Mesothelial cell of epicardium (in vitro differentiated cells): ENCODE measurements at regions not wholly inside any gene's neighbourhood (a gene's known extent, or its start where the extent isn't known, plus 50 kb on each side); places are given as distances from the start of the nearest gene placed in this dataset.

Source experiments
- DNase-seq, 2 experiments: peaks; one replicate each; pipeline ENCODE4 v3.0.0; 2021; ENCODE audit warnings: low spot score in 2 of 2; ENCODE audit not compliant: unreplicated experiment in 2 of 2
- H3K27ac Mint-ChIP-seq: 2 replicates; pipeline ENCODE4 v1.8.0; 2021; ENCODE audit warnings: mixed read lengths
- H3K27me3 Mint-ChIP-seq: 2 replicates; pipeline ENCODE4 v1.8.0; 2021; ENCODE audit warnings: low read depth, mixed read lengths
- H3K36me3 Mint-ChIP-seq: 2 replicates; pipeline ENCODE4 v1.8.0; 2021; ENCODE audit warnings: mixed read lengths
- H3K4me1 Mint-ChIP-seq: 2 replicates; pipeline ENCODE4 v1.8.0; 2021; ENCODE audit warnings: mixed read lengths
- H3K4me3 Mint-ChIP-seq: 2 replicates; pipeline ENCODE4 v1.8.0; 2021; ENCODE audit warnings: mild to moderate bottlenecking, moderate library complexity, mixed read lengths
- H3K9me3 Mint-ChIP-seq: 2 replicates; pipeline ENCODE4 v1.8.0; 2021; ENCODE audit warnings: mixed read lengths
- TF ChIP-seq, protein P1 (sequence below): fragments of 200-600 bp; sonication (generic); IDR thresholded peaks from one replicate; pipeline ENCODE4 v1.5.0; 2021; ENCODE audit warnings: antibody characterized with exemption; ENCODE audit not compliant: unreplicated experiment

DNA sequence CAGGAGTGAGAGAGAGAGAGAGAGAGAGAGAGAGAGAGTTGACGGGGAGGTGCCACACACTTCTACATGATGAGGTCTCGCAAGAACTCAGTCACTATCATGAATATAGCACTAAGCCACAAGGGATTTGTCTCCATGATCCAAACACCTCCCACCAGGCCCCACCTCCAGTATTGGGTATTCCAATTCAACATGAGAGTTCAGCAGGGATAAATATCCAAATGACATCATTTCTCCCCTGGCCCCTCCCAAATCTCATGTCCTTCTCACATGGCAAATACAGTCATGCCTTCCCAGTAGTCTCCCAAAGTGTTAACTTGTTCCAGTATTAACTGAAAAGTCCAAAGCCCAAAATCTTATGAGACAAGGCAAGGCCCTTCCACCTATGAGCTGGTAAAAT lies 330.7 kb downstream of the CDH26 start:
- TF ChIP-seq, protein P1, sequence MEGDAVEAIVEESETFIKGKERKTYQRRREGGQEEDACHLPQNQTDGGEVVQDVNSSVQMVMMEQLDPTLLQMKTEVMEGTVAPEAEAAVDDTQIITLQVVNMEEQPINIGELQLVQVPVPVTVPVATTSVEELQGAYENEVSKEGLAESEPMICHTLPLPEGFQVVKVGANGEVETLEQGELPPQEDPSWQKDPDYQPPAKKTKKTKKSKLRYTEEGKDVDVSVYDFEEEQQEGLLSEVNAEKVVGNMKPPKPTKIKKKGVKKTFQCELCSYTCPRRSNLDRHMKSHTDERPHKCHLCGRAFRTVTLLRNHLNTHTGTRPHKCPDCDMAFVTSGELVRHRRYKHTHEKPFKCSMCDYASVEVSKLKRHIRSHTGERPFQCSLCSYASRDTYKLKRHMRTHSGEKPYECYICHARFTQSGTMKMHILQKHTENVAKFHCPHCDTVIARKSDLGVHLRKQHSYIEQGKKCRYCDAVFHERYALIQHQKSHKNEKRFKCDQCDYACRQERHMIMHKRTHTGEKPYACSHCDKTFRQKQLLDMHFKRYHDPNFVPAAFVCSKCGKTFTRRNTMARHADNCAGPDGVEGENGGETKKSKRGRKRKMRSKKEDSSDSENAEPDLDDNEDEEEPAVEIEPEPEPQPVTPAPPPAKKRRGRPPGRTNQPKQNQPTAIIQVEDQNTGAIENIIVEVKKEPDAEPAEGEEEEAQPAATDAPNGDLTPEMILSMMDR = no peak
- Mint-ChIP-seq H3K27ac (no peak overlapping the region), H3K4me3 (no peak overlapping the region), H3K27me3 (no peaks in the 10 kb centered on the region), H3K4me1 (no peaks in the 10 kb centered on the region), H3K36me3 (no peaks in the 10 kb centered on the region), H3K9me3 (peaks cover 52% of the 10 kb centered on the region)
- no peak for DNase-seq

DNA sequence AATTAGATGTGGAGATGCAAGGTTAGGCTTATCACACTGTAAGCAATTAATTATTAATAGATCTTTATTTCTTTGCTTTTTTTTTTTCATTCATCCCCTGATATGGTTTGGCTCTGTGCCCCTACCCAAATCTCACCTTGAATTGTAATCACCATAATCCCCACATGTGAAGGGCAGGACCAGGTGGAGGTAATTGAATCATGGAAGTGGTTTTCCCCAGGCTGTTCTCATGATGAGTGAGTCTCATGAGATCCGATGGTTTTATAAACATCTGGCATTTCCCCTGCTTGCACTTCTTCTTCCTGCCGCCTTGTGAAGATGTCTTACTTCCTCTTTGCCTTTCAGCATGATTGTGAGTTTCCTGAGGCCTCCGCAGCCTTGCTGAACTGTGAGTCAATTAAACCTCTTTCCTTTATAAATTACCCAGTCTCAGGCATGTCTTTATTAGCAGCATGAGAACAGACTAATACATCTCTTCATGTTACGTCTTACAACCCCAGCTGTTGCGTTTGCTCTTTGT lies 333.8 kb downstream of the CDH26 start:
- Mint-ChIP-seq H3K36me3 (no peaks in the 10 kb centered on the region), H3K4me3 (no peak overlapping the region), H3K4me1 (no peaks in the 10 kb centered on the region), H3K27ac (no peak overlapping the region), H3K27me3 (no peaks in the 10 kb centered on the region), H3K9me3 (peaks cover 33% of the 10 kb centered on the region)
- no peak for DNase-seq
- TF ChIP-seq, protein P1 = no peak

DNA sequence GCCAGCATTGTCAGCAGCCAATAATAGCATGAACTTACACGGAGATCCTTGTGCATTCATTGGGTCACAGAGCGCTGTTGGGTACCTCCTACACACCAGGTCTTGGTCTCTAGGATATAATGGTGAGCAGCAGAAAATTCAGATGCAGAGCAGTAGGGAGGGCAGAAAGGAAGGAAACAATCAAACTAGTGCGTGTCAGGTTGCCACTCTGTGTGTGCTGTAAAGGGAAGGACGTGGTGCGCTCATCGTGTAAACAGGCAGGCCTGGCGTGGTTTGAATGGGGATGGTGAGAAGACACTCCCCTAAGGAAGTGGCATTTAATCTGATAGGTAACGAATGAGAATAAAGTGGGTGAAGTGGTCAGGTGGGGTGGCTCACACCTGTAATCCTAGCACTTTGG lies 336.4 kb downstream of the CDH26 start:
- Mint-ChIP-seq H3K9me3 (peaks cover 21% of the 10 kb centered on the region), H3K4me3 (no peak overlapping the region), H3K36me3 (no peaks in the 10 kb centered on the region), H3K27me3 (no peaks in the 10 kb centered on the region), H3K27ac (no peak overlapping the region), H3K4me1 (no peaks in the 10 kb centered on the region)
- DNase-seq = no peak
- TF ChIP-seq, protein P1 = no peak

DNA sequence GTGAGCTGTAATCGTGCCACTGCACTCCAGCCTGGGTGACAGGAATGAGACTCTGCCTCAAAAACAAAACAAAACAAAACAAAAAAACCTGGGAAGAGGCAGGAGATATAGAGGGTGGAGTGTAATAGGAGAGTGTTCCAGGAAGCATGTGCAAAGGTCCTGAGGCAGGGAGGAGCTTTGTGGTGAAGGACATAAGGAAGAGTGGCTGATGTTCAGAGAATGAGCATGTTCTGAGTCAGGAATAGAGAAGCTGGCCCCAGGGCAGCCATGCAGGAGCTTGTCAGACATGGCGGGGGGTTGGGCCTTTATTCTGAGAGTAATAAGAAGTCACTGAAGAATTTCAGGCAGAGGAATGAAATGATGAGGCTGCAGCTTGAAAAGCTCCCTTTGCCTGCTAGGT lies 337.0 kb downstream of the CDH26 start:
- no peak for DNase-seq
- Mint-ChIP-seq H3K4me1 (no peaks in the 10 kb centered on the region), H3K4me3 (no peak overlapping the region), H3K27ac (no peak overlapping the region), H3K9me3 (peaks cover 19% of the 10 kb centered on the region), H3K27me3 (no peaks in the 10 kb centered on the region), H3K36me3 (no peaks in the 10 kb centered on the region)
- TF ChIP-seq, protein P1 = no peak

DNA sequence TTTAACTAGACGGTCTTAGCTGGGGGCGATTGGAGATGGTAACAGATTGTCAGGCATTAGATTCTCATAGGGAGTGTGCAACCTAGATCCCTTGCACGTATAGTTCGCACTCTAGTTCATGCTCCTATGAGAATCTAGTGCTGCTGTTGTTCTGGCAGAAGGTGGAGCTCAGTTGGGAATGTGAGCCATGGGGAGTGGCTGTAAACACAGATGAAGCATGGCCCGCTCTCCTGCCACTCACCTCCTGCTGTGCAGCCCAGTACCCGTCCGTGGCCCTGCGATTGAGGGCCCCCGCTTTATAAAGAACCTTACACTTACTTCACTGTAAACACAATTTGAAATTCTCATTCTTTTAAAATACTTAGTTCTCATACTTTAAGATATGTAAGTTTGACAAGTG lies 339.4 kb downstream of the CDH26 start:
- no peak overlapping the region for H3K4me3 Mint-ChIP-seq
- no peak for DNase-seq
- no peaks in the 10 kb centered on the region for H3K36me3 Mint-ChIP-seq
- peaks cover 3% of the 10 kb centered on the region for H3K9me3 Mint-ChIP-seq
- peaks cover 2% of the 10 kb centered on the region for H3K27me3 Mint-ChIP-seq
- TF ChIP-seq, protein P1 = no peak
- H3K27ac Mint-ChIP-seq = no peak overlapping the region
- H3K4me1 Mint-ChIP-seq = no peaks in the 10 kb centered on the region

DNA sequence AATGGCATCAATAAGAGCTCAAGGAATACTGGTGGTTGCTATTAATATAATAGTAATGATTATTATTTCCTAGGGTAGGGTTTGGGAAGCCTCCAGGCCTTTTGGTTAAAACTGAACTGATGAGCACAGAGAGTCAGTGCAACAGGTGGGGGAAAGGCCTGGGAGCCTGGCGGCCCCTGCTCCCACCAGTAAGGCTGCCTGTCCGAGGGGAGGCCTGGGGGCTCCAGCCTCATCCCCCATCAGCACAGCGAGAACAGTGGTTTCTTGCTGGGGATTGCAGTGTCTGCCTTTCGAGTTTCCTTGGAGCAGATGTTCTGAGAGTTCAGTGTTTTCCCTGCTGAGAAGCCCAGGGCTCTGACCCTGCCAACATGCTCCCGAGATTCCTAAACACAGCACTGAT lies 340.4 kb downstream of the CDH26 start:
- Mint-ChIP-seq H3K9me3 (peaks cover 3% of the 10 kb centered on the region), H3K4me3 (no peak overlapping the region), H3K27ac (no peak overlapping the region), H3K27me3 (peaks cover 2% of the 10 kb centered on the region), H3K36me3 (no peaks in the 10 kb centered on the region), H3K4me1 (no peaks in the 10 kb centered on the region)
- DNase-seq = no peak
- TF ChIP-seq, protein P1 = no peak
